ENCODE measurements at regions not wholly inside any gene's neighbourhood (a gene's known extent, or its start where the extent isn't known, plus 50 kb on each side); places are given as distances from the start of the nearest gene placed in this dataset.

GRCh38 chr2:59850554-59850953 is 702.9 kb downstream of the BCL11A start:
- no peaks in the 10 kb centered on the region for H3K9me3 ChIP-seq (ENCODE audit: insufficient read depth, low read length)
- no peak overlapping the region for H3K4me2 ChIP-seq (ENCODE audit: low read depth, low read length, poor library complexity, severe bottlenecking)
- no peaks in the 10 kb centered on the region for H3F3A ChIP-seq (ENCODE audit: insufficient read depth)
- H3K79me2 ChIP-seq (ENCODE audit: insufficient read depth, low read length) = no peaks in the 10 kb centered on the region
- no peaks in the 10 kb centered on the region for H3K36me3 ChIP-seq (ENCODE audit: low read length)
- no peak for TF ChIP-seq EZH2phosphoT487 (conservative IDR thresholded peaks at IDR 0.05; ENCODE audit: low read length)
- TF ChIP-seq, protein P1, sequence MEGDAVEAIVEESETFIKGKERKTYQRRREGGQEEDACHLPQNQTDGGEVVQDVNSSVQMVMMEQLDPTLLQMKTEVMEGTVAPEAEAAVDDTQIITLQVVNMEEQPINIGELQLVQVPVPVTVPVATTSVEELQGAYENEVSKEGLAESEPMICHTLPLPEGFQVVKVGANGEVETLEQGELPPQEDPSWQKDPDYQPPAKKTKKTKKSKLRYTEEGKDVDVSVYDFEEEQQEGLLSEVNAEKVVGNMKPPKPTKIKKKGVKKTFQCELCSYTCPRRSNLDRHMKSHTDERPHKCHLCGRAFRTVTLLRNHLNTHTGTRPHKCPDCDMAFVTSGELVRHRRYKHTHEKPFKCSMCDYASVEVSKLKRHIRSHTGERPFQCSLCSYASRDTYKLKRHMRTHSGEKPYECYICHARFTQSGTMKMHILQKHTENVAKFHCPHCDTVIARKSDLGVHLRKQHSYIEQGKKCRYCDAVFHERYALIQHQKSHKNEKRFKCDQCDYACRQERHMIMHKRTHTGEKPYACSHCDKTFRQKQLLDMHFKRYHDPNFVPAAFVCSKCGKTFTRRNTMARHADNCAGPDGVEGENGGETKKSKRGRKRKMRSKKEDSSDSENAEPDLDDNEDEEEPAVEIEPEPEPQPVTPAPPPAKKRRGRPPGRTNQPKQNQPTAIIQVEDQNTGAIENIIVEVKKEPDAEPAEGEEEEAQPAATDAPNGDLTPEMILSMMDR (IDR thresholded peaks at IDR 0.05; ENCODE audit: insufficient read depth, low read length, poor library complexity, severe bottlenecking) = no peak
- no peaks in the 10 kb centered on the region for H3K9me2 ChIP-seq (replicated peaks; ENCODE audit: insufficient read depth, low read length)
- H4K20me1 ChIP-seq (ENCODE audit: low read depth, low read length) = no peaks in the 10 kb centered on the region
- H3K27me3 ChIP-seq (ENCODE audit: low read length) = no peaks in the 10 kb centered on the region
- H3K27ac ChIP-seq (ENCODE audit: low read depth, low read length) = no peak overlapping the region
- no peak overlapping the region for H3K9ac ChIP-seq (ENCODE audit: low read length)
- no peak overlapping the region for H3K4me3 ChIP-seq (ENCODE audit: insufficient read depth, low read length, poor library complexity, severe bottlenecking)
- H2AFZ ChIP-seq (ENCODE audit: low read depth, low read length, severe bottlenecking) = no peak overlapping the region

DNA sequence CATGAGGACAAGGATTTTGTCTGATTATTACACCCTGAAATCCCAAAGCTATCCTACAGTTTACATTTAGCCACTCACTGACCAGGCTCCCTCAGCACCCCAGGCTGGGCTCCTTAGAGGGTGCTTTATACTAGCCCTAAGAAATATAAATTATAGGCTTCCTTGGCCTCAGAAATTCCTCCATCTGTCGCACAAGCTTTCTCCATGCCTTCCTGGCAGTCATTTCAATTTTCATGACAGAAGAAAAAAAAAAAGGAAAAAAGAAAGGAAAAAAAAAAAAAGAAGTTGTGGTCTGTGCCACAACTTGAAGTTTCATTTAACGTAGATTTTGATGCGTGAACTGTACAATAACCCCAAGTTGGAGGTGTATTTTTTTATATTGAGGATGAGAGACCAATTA is 719.5 kb downstream of the BCL11A start:
- Histone ChIP-seq H3F3A (ENCODE audit: insufficient read depth) (no peaks in the 10 kb centered on the region), H3K9ac (ENCODE audit: low read length) (no peak overlapping the region), H3K4me3 (ENCODE audit: insufficient read depth, low read length, poor library complexity, severe bottlenecking) (no peak overlapping the region), H3K4me2 (ENCODE audit: low read depth, low read length, poor library complexity, severe bottlenecking) (no peak overlapping the region), H3K9me2 (replicated peaks; ENCODE audit: insufficient read depth, low read length) (no peaks in the 10 kb centered on the region), H3K9me3 (ENCODE audit: insufficient read depth, low read length) (no peaks in the 10 kb centered on the region), H3K79me2 (ENCODE audit: insufficient read depth, low read length) (no peaks in the 10 kb centered on the region), H3K27ac (ENCODE audit: low read depth, low read length) (no peak overlapping the region), H3K36me3 (ENCODE audit: low read length) (no peaks in the 10 kb centered on the region), H4K20me1 (ENCODE audit: low read depth, low read length) (no peaks in the 10 kb centered on the region), H3K27me3 (ENCODE audit: low read length) (no peaks in the 10 kb centered on the region), H2AFZ (ENCODE audit: low read depth, low read length, severe bottlenecking) (no peak overlapping the region)
- TF ChIP-seq, protein P1 (IDR thresholded peaks at IDR 0.05; ENCODE audit: insufficient read depth, low read length, poor library complexity, severe bottlenecking) = no peak
- no peak for TF ChIP-seq EZH2phosphoT487 (conservative IDR thresholded peaks at IDR 0.05; ENCODE audit: low read length)

DNA sequence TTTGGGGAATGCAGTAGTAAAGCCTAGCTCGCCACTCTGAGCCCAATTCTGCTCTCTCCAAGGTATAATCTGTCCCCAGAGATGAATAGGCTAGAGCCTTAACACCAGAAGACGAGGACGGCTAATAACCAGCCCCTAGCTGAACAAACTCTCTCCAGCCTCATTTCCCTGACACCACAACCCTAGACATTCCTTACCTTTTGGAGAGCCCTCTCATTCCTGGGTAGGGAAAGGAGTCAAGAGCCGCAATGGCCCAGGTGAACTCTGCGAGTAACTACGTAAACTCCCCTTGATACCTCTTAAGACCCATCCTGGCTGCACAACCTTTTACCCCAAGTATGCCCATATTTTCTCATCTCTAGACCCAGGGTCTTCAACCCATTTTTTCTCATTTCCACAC is 722.9 kb downstream of the BCL11A start:
- Histone ChIP-seq H3K9ac (ENCODE audit: low read length) (no peak overlapping the region), H3K9me2 (replicated peaks; ENCODE audit: insufficient read depth, low read length) (no peaks in the 10 kb centered on the region), H3K4me3 (ENCODE audit: insufficient read depth, low read length, poor library complexity, severe bottlenecking) (no peak overlapping the region), H3K36me3 (ENCODE audit: low read length) (no peaks in the 10 kb centered on the region), H3K27ac (ENCODE audit: low read depth, low read length) (no peak overlapping the region), H2AFZ (ENCODE audit: low read depth, low read length, severe bottlenecking) (no peak overlapping the region), H4K20me1 (ENCODE audit: low read depth, low read length) (no peaks in the 10 kb centered on the region), H3K4me2 (ENCODE audit: low read depth, low read length, poor library complexity, severe bottlenecking) (no peak overlapping the region), H3K79me2 (ENCODE audit: insufficient read depth, low read length) (no peaks in the 10 kb centered on the region), H3K27me3 (ENCODE audit: low read length) (no peaks in the 10 kb centered on the region), H3K9me3 (ENCODE audit: insufficient read depth, low read length) (no peaks in the 10 kb centered on the region), H3F3A (ENCODE audit: insufficient read depth) (no peaks in the 10 kb centered on the region)
- TF ChIP-seq, protein P1 (IDR thresholded peaks at IDR 0.05; ENCODE audit: insufficient read depth, low read length, poor library complexity, severe bottlenecking) = no peak
- no peak for TF ChIP-seq EZH2phosphoT487 (conservative IDR thresholded peaks at IDR 0.05; ENCODE audit: low read length)
